ENCODE measurements at regions not wholly inside any gene's neighbourhood (a gene's known extent, or its start where the extent isn't known, plus 50 kb on each side); places are given as distances from the start of the nearest gene placed in this dataset.

- peaks cover 0 to 4% of the 10 kb centered on the region in 2 donors for H3K9me3 ChIP-seq
- no peaks in the 10 kb centered on the region for H3K4me1 ChIP-seq
- no peaks in the 10 kb centered on the region for H3K36me3 ChIP-seq
- H3K27me3 ChIP-seq, result no peaks in the 10 kb centered on the region
- no peak overlapping the region for H3K27ac ChIP-seq
- TF ChIP-seq POLR2AphosphoS5 (IDR thresholded peaks at IDR 0.05), result no peak
- TF ChIP-seq CTCF (IDR thresholded peaks at IDR 0.05), result no peak
- TF ChIP-seq POLR2A (IDR thresholded peaks at IDR 0.05), result no peak
- DNase-seq (ENCODE audit: low spot score in 2 of 2), result no peak
- no peak overlapping the region for H3K4me3 ChIP-seq
- intact Hi-C loops (cut with DNase I; ENCODE audit: low total_unique reads), result no loop called here
Observed at GRCh38 chr2:144698156-144698555, 178.2 kb upstream of the ZEB2 start.

- Histone ChIP-seq H3K36me3 (no peaks in the 10 kb centered on the region), H3K4me1 (no peaks in the 10 kb centered on the region), H3K4me3 (no peak overlapping the region), H3K27ac (no peak overlapping the region), H3K27me3 (no peaks in the 10 kb centered on the region), H3K9me3 (peaks cover 0 to 4% of the 10 kb centered on the region in 2 donors)
- DNase-seq (ENCODE audit: low spot score in 2 of 2), result no peak
- intact Hi-C loops (cut with DNase I; ENCODE audit: low total_unique reads), result no loop called here
- TF ChIP-seq CTCF (IDR thresholded peaks at IDR 0.05) (no peak), POLR2A (IDR thresholded peaks at IDR 0.05) (no peak), POLR2AphosphoS5 (IDR thresholded peaks at IDR 0.05) (no peak)
Observed at GRCh38 chr2:144695657-144696056, 175.7 kb upstream of the ZEB2 start.

- no peaks in the 10 kb centered on the region for H3K4me1 ChIP-seq
- H3K27me3 ChIP-seq, result no peaks in the 10 kb centered on the region
- H3K27ac ChIP-seq, result no peak overlapping the region
- TF ChIP-seq CTCF (IDR thresholded peaks at IDR 0.05) (no peak), POLR2AphosphoS5 (IDR thresholded peaks at IDR 0.05) (no peak), POLR2A (IDR thresholded peaks at IDR 0.05) (no peak)
- H3K4me3 ChIP-seq, result no peak overlapping the region
- peaks cover 0 to 4% of the 10 kb centered on the region in 2 donors for H3K9me3 ChIP-seq
- no peak for DNase-seq (ENCODE audit: low spot score in 2 of 2)
- H3K36me3 ChIP-seq, result no peaks in the 10 kb centered on the region
- intact Hi-C loops (cut with DNase I; ENCODE audit: low total_unique reads), result no loop called here
Observed at GRCh38 chr2:144694456-144694855, 174.5 kb upstream of the ZEB2 start.

- Histone ChIP-seq H3K4me3 (no peak overlapping the region), H3K36me3 (no peaks in the 10 kb centered on the region), H3K4me1 (no peaks in the 10 kb centered on the region), H3K27me3 (no peaks in the 10 kb centered on the region), H3K27ac (no peak overlapping the region), H3K9me3 (peaks cover 0 to 4% of the 10 kb centered on the region in 2 donors)
- DNase-seq (ENCODE audit: low spot score in 2 of 2), result no peak
- TF ChIP-seq POLR2A (IDR thresholded peaks at IDR 0.05) (no peak), POLR2AphosphoS5 (IDR thresholded peaks at IDR 0.05) (no peak), CTCF (IDR thresholded peaks at IDR 0.05) (no peak)
- intact Hi-C loops (cut with DNase I; ENCODE audit: low total_unique reads), result no loop called here
Observed at GRCh38 chr2:144693179-144693578, 173.3 kb upstream of the ZEB2 start.

- no peak overlapping the region for H3K27ac ChIP-seq
- H3K4me1 ChIP-seq, result no peaks in the 10 kb centered on the region
- no peak for DNase-seq (ENCODE audit: low spot score in 2 of 2)
- intact Hi-C loops (cut with DNase I; ENCODE audit: low total_unique reads), result no loop called here
- H3K9me3 ChIP-seq, result peaks cover 0 to 4% of the 10 kb centered on the region in 2 donors
- no peaks in the 10 kb centered on the region for H3K27me3 ChIP-seq
- H3K4me3 ChIP-seq, result no peak overlapping the region
- TF ChIP-seq CTCF (IDR thresholded peaks at IDR 0.05) (no peak), POLR2A (IDR thresholded peaks at IDR 0.05) (no peak), POLR2AphosphoS5 (IDR thresholded peaks at IDR 0.05) (no peak)
- H3K36me3 ChIP-seq, result no peaks in the 10 kb centered on the region
Observed at GRCh38 chr2:144692661-144693060, 172.7 kb upstream of the ZEB2 start.
